Keratinocyte (primary cell): ENCODE measurements at regions not wholly inside any gene's neighbourhood (a gene's known extent, or its start where the extent isn't known, plus 50 kb on each side); places are given as distances from the start of the nearest gene placed in this dataset.

ENCODE experiments used
- DNase-seq: peaks from one replicate; pipeline ENCODE4 v3.0.0-alpha.2; 2011; ENCODE audit warnings: low read depth, missing footprints, low spot score
- FAIRE-seq: peaks from 2 replicates; lab custom pipeline; 2011; peaks lifted over from hg19 to GRCh38; lab: Jason Lieb, UNC
- H2AFZ ChIP-seq: 2 replicates; pipeline ENCODE4 v1.6.0; 2012; ENCODE audit warnings: low read length, control low read depth, inconsistent platforms; ENCODE audit not compliant: control insufficient read depth
- H3K27ac ChIP-seq: 2 replicates; pipeline ENCODE4 v1.5.1; 2011; ENCODE audit warnings: low read length; ENCODE audit not compliant: control insufficient read depth, insufficient read depth
- H3K27me3 ChIP-seq: 3 replicates; pipeline ENCODE4 v1.6.0; 2011; ENCODE audit warnings: low read length; ENCODE audit not compliant: control insufficient read depth, insufficient read depth; ENCODE audit errors: extremely low read depth
- H3K36me3 ChIP-seq, 2 experiments: 2 replicates in 1 of 2; 3 replicates in 1 of 2; pipeline ENCODE4 v1.5.1; 2011; ENCODE audit warnings: low read length in 2 of 2, mild to moderate bottlenecking in 1 of 2; ENCODE audit not compliant: control insufficient read depth in 2 of 2, insufficient read depth in 2 of 2; ENCODE audit errors: extremely low read depth in 1 of 2
- H3K4me1 ChIP-seq: 3 replicates; pipeline ENCODE4 v1.5.1; 2011; ENCODE audit warnings: low read length; ENCODE audit not compliant: control insufficient read depth, insufficient read depth; ENCODE audit errors: extremely low read depth
- H3K4me2 ChIP-seq: 3 replicates; pipeline ENCODE4 v1.6.0; 2011; ENCODE audit warnings: low read depth, low read length; ENCODE audit not compliant: control insufficient read depth, insufficient read depth; ENCODE audit errors: extremely low read depth
- H3K4me3 ChIP-seq, 3 experiments: fragments of 200-600 bp in 1 of 3; sonication (generic) in 1 of 3; 2 replicates in 2 of 3; 3 replicates in 1 of 3; pipeline ENCODE4 v1.5.1; 2011 to 2016; ENCODE audit warnings: low read length in 3 of 3, mild to moderate bottlenecking in 3 of 3, control low read depth in 2 of 3, inconsistent platforms in 1 of 3, low read depth in 1 of 3, mixed read lengths in 1 of 3, mixed run types in 1 of 3, moderate library complexity in 1 of 3; ENCODE audit not compliant: control insufficient read depth in 2 of 3, insufficient read depth in 2 of 3; ENCODE audit errors: extremely low read depth in 1 of 3
- H3K79me2 ChIP-seq: 2 replicates; pipeline ENCODE4 v1.6.0; 2012; ENCODE audit warnings: low read length; ENCODE audit not compliant: control insufficient read depth, insufficient read depth
- H3K9ac ChIP-seq: 3 replicates; pipeline ENCODE4 v1.6.0; 2011; ENCODE audit warnings: low read length; ENCODE audit not compliant: control insufficient read depth, insufficient read depth; ENCODE audit errors: extremely low read depth
- H3K9me1 ChIP-seq: 3 replicates; pipeline ENCODE4 v1.6.0; 2011; ENCODE audit warnings: low read length; ENCODE audit not compliant: control insufficient read depth, insufficient read depth; ENCODE audit errors: extremely low read depth
- H3K9me3 ChIP-seq: 2 replicates; pipeline ENCODE4 v1.5.1; 2012; ENCODE audit warnings: low read depth, low read length; ENCODE audit not compliant: control insufficient read depth
- H4K20me1 ChIP-seq: 3 replicates; pipeline ENCODE4 v1.6.0; 2011; ENCODE audit warnings: low read length; ENCODE audit not compliant: control insufficient read depth, insufficient read depth; ENCODE audit errors: extremely low read depth
- EZH2 ChIP-seq: IDR thresholded peaks from one replicate; pipeline ENCODE4 v1.6.1; 2012; ENCODE audit warnings: inconsistent platforms, mild to moderate bottlenecking, low read length, moderate library complexity
- dilution Hi-C: fragments of 300-500 bp; cut with MboI; formaldehyde crosslinking; loops from one replicate; pipeline ENCODE4 v1.7.0; 2020; ENCODE audit warnings: low sequenced_read_pairs; ENCODE audit not compliant: extremely low pct_ligation_motif_present
- TF ChIP-seq, protein P1 (sequence below), 3 experiments: IDR thresholded peaks in 1 of 3; conservative IDR thresholded peaks in 1 of 3; optimal IDR thresholded peaks in 1 of 3; 2 replicates in 2 of 3; 3 replicates in 1 of 3; pipeline versions ENCODE3 to v1.5.1; 2011; ENCODE audit warnings: low read length in 3 of 3, mild to moderate bottlenecking in 3 of 3, moderate library complexity in 2 of 3, control low read depth in 1 of 3, inconsistent platforms in 1 of 3; ENCODE audit not compliant: insufficient read depth in 2 of 3; ENCODE audit errors: extremely low read depth in 1 of 3

DNA sequence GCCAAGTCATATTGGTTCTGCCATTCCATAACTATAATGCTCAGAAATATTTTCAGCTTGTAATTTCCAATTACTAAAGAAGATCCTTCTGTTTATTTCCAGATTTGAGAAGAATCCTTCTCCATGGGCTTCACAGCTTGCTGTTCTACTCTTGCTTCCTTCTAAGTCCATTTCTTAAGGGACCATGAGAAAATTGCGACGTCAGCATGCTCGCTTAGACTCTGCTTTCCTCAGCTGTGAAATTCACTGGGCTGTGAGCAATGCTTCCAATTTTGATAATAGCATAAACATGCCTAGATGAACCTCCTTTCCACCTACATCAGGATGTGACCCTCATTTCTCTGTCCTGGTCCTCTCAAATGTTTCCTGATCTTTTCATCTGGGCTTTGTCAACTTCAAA is 145.3 kb upstream of the CDH20 start:
- no peak overlapping the region for H3K27ac ChIP-seq
- dilution Hi-C loops, result no loop called here

DNA sequence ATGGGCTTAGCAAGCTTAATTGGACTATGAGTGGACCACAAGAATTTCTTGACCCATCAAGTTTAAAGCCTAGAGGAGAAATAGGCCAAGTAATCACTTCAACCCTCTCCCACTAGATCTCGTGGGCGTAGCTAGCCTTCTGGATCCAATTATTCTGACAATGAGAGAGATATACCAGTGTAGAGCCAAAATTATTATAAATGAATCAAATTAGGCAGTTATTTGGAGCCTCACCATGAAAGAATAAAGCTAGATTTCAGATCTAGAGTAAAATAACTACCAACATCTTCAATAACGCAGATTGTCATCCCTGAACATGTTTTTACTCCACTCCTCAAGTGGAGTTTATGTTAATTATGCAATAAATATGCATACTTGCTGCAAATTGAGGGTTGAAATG is 143.9 kb upstream of the CDH20 start:
- H3K4me1 ChIP-seq, result no peaks in the 10 kb centered on the region
- H3K9me3 ChIP-seq, result no peaks in the 10 kb centered on the region
- no peak overlapping the region for H3K4me2 ChIP-seq
- dilution Hi-C loops, result no loop called here
- FAIRE-seq (no peak), DNase-seq (no peak)
- no peaks in the 10 kb centered on the region for H3K9me1 ChIP-seq
- H3K4me3 ChIP-seq, result no peak overlapping the region
- H3K36me3 ChIP-seq, result no peaks in the 10 kb centered on the region
- no peaks in the 10 kb centered on the region for H4K20me1 ChIP-seq
- H3K79me2 ChIP-seq, result no peaks in the 10 kb centered on the region
- TF ChIP-seq, protein P1, sequence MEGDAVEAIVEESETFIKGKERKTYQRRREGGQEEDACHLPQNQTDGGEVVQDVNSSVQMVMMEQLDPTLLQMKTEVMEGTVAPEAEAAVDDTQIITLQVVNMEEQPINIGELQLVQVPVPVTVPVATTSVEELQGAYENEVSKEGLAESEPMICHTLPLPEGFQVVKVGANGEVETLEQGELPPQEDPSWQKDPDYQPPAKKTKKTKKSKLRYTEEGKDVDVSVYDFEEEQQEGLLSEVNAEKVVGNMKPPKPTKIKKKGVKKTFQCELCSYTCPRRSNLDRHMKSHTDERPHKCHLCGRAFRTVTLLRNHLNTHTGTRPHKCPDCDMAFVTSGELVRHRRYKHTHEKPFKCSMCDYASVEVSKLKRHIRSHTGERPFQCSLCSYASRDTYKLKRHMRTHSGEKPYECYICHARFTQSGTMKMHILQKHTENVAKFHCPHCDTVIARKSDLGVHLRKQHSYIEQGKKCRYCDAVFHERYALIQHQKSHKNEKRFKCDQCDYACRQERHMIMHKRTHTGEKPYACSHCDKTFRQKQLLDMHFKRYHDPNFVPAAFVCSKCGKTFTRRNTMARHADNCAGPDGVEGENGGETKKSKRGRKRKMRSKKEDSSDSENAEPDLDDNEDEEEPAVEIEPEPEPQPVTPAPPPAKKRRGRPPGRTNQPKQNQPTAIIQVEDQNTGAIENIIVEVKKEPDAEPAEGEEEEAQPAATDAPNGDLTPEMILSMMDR (optimal IDR thresholded peaks at IDR 0.05 in 1 of 3, IDR thresholded peaks at IDR 0.05 in 1 of 3, conservative IDR thresholded peaks at IDR 0.05 in 1 of 3; ENCODE audit: extremely low read depth in 1 of 3, insufficient read depth in 2 of 3, low read length in 3 of 3), result no peak
- H3K27ac ChIP-seq, result no peak overlapping the region
- no peak overlapping the region for H2AFZ ChIP-seq
- H3K27me3 ChIP-seq, result no peaks in the 10 kb centered on the region
- H3K9ac ChIP-seq, result no peak overlapping the region

More for the DNA sequence above, 145.3 kb upstream of the CDH20 start:
- Histone ChIP-seq H2AFZ (no peak overlapping the region), H3K9ac (no peak overlapping the region), H3K4me3 (no peak overlapping the region), H3K9me3 (no peaks in the 10 kb centered on the region), H3K9me1 (no peaks in the 10 kb centered on the region), H3K4me1 (no peaks in the 10 kb centered on the region), H3K36me3 (no peaks in the 10 kb centered on the region), H3K27me3 (no peaks in the 10 kb centered on the region), H3K79me2 (no peaks in the 10 kb centered on the region), H3K4me2 (no peak overlapping the region), H4K20me1 (no peaks in the 10 kb centered on the region)
- TF ChIP-seq, protein P1 (optimal IDR thresholded peaks at IDR 0.05 in 1 of 3, IDR thresholded peaks at IDR 0.05 in 1 of 3, conservative IDR thresholded peaks at IDR 0.05 in 1 of 3; ENCODE audit: extremely low read depth in 1 of 3, insufficient read depth in 2 of 3, low read length in 3 of 3), result no peak
- TF ChIP-seq EZH2, result no peak
- no peak for DNase-seq
- FAIRE-seq, result no peak
